Tibial nerve (tissue), 3 donors: ENCODE measurements at regions not wholly inside any gene's neighbourhood (a gene's known extent, or its start where the extent isn't known, plus 50 kb on each side); places are given as distances from the start of the nearest gene placed in this dataset.

Experiments used
- POLR2A ChIP-seq, 2 donors: fragments of 450-650 bp; IDR thresholded peaks; one replicate each; pipeline ENCODE4 v1.6.1; 2017; ENCODE audit warnings: antibody characterized with exemption in 2 of 2, mild to moderate bottlenecking in 2 of 2, moderate library complexity in 2 of 2
- TF ChIP-seq, protein P1 (sequence below), 5 experiments: fragments of 200-600 bp in 3 of 5; fragments of 450-650 bp in 2 of 5; sonication (generic) in 3 of 5; IDR thresholded peaks; one replicate each; pipeline ENCODE4 v1.5.1; 2016 to 2019; ENCODE audit warnings: antibody characterized with exemption in 5 of 5, mild to moderate bottlenecking in 3 of 5, moderate library complexity in 2 of 5

DNA sequence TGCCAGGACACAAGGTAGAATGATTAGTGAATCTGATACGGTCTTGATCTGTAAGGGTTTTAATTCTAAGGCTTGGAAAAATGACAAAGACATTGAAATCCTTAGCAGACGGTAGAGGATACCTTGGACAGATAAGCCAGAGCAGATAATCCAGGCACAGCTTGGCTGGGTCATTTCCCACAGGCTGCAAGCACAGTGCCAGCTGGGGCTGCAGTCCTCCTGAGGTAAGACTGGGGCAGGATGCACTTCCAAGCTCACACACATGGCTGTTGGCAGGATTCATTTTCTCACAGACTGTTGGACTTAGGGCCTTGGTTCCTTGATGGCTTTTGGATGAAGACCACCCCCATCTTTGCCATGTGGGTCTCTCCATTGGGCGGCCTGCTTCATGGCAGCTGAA lies 63.2 kb upstream of the BMPER start:
- no peak for TF ChIP-seq POLR2A (IDR thresholded peaks at IDR 0.05)
- TF ChIP-seq, protein P1, sequence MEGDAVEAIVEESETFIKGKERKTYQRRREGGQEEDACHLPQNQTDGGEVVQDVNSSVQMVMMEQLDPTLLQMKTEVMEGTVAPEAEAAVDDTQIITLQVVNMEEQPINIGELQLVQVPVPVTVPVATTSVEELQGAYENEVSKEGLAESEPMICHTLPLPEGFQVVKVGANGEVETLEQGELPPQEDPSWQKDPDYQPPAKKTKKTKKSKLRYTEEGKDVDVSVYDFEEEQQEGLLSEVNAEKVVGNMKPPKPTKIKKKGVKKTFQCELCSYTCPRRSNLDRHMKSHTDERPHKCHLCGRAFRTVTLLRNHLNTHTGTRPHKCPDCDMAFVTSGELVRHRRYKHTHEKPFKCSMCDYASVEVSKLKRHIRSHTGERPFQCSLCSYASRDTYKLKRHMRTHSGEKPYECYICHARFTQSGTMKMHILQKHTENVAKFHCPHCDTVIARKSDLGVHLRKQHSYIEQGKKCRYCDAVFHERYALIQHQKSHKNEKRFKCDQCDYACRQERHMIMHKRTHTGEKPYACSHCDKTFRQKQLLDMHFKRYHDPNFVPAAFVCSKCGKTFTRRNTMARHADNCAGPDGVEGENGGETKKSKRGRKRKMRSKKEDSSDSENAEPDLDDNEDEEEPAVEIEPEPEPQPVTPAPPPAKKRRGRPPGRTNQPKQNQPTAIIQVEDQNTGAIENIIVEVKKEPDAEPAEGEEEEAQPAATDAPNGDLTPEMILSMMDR (IDR thresholded peaks at IDR 0.05) = no peak
